HL-60/S4 treated with phorbol 12-myristate 13-acetate at 8.2 ng/mL for 4 days and 3 days (cell line): ENCODE measurements at regions not wholly inside any gene's neighbourhood (a gene's known extent, or its start where the extent isn't known, plus 50 kb on each side); places are given as distances from the start of the nearest gene placed in this dataset.
"Not testable (repeated sequence)": the region's sequence is repeated elsewhere in the genome, so short reads cannot be mapped to it uniquely, and the experiment has no call there.

Experiments
- in situ Hi-C: fragments of 300-500 bp; cut with MboI; formaldehyde crosslinking; loops from 2 replicates; pipeline ENCODE4 v1.15.0; 2022; ENCODE audit warnings: low sequenced_read_pairs

DNA sequence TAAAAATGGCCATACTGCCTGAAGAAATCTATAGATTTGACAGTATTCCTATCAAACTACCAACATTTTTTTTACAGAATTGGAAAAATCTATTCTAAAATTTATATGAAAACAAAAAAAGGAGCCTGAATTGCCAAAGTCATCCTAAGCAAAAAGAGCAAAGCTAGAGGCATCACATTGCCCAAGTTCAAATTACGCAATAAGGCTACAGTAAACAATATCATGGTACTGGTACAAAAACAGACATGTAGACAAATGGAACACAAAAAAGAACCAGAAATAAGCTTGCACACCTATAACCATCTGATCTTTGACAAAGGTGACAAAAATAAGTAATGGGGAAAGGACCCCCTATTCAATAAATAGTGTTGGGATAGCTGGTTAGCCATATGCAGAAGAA is 50.2 kb upstream of the THSD7B start:
- in situ Hi-C loops: no loop called here

DNA sequence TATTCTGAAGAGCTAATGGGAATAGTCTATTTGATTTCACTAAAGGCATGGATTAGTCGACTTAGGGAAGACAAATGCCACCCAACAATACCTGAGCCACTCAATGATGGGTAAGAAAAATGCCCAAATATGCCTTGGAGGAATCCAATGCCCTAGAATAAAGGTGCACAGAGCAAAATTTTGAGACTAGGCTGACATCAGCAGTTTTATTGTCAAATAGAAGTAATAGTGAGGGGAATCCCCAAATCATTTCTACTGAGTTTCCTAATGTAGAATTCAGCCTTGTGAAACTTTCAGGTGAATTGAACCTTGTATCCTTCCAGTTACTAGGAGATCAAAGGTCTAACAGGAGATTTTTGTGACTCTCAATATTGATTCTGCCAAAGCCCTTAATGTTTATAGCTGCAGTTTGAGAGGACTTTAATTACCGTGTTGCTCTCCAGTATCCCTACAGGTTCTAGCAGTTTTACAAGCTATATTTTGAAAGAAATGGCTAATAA is 50.8 kb upstream of the THSD7B start:
- in situ Hi-C loops: no loop called here

DNA sequence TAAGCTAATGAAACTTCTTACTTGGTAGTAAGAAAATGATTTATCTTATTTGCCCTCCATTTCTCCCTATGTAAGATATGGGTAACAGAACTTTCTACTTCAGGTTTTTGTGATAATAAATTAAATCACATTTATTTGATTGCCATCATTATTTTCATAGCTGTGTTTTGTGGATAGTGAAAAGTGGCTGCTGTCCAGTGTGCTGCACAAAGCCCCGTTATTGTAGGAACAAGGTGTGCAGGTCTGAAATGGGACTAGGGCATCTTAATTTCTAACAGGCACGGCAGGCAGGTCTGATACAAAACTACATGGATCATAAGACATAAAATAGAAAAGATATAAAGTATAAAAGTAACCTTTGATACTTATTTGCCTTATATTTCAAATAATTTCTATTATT is 51.6 kb upstream of the THSD7B start:
- in situ Hi-C loops: no loop called here

DNA sequence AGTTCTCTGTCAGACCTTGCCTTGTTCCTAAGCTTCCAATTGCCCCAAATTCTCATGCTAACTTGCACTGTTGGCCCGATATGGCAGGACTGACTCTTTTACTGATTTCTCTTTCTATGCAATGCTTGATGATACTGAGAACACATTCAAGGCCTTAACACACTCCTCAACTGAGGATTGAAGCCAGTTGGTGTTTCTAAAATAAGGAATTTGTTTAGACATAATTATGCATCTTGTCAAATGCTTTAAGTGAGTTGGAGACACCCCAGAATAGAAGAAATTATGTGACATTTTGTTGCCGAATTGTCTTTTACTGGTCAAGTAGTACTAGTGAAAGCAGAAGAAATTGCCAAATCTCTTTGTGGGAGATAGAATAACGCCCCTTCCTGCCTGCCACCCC is 60.0 kb upstream of the THSD7B start:
- in situ Hi-C loops: no loop called here

DNA sequence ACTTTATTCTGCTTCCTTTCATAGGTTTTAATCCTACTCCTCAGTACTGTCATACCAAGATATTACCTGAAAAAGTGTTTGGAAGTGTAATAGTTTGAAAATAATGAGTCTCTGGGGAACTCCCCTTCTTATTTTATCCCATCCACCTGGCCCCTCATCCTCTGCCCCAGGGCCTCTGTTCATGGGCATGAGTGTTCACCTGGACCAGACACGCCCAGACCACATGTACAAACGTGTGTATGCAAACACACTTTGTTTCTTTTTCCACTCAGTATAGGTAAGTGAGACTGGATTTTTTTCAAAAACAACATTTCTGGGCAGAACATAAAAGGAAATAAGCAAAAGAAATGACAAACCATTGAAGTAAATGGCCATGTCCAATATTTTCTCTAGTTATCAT is 62.1 kb upstream of the THSD7B start:
- in situ Hi-C loops: no loop called here

DNA sequence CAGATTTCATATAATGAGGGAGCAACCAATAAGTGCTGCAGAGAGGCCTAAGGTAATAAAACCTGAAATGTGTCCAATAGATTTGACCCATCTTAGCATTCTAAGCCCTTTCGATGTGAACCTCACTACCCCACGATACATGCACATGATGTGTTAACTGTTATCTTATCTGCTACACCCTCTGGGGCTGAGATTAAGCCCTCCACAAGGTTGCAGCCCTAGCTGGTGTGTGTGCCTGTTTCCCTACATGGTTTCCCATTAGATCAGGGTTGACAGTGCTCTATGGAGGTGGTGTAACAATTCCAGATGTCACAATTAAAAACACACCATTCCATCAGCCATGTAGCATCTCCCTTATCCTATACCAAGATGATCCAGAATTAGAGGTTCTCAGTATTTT is 68.9 kb upstream of the THSD7B start:
- in situ Hi-C loops: no loop called here

DNA sequence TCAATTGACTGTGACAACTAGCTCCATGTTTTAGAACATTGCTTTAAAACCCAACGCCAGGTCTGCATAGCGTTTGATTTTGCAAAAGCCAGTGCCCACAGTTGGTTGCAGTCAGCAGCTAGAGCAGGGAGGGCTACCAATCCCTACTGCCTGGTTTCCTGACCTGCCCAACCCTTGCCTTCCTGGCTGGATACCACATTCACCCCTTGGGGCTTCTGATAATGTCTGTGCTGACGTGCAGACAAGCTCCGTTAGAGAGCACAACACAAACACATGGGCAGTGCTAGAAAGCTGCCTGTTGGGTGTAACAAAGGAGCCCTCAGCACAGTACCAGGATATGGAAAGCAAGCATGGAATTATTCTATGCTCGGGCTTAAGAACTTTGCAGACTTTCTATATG is 71.4 kb upstream of the THSD7B start:
- in situ Hi-C loops: no loop called here

DNA sequence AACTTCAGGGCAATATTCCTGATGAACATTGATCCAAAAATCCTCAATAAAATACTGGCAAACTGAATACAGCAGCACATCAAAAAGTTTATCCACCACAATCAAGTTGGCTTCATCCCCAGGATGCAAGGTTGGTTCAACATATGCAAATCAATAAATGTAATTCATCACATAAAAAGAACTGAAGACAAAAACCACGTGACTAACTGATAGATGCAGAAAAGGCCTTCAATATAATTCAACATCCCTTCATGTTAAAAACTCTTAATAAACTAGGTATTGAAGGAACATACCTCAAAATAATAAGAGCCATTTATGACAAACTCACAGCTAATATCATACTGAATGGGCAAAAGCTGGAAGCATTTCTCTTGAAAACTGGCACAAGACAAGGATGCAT is 85.3 kb upstream of the THSD7B start:
- in situ Hi-C loops: not testable (repeated sequence)

DNA sequence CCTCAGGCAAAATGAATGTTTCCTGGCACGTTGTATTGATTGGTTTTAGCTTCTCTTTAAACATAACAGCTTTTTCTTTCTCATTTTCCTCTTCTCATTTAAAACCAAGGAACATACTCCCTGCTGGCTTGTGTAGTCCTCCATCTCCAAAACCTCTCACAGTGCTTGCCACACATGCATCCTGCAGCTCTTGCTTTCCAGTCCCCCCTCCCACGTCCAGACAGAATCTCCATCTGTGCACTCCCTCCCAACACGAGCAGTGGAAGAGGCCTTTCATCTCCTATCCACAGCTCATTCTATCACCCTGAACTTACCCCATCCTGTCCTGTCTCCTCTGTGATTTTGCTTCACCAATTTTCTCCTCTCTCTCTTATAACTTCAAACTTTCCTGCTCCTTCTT is 99.6 kb upstream of the THSD7B start:
- in situ Hi-C loops: no loop called here

DNA sequence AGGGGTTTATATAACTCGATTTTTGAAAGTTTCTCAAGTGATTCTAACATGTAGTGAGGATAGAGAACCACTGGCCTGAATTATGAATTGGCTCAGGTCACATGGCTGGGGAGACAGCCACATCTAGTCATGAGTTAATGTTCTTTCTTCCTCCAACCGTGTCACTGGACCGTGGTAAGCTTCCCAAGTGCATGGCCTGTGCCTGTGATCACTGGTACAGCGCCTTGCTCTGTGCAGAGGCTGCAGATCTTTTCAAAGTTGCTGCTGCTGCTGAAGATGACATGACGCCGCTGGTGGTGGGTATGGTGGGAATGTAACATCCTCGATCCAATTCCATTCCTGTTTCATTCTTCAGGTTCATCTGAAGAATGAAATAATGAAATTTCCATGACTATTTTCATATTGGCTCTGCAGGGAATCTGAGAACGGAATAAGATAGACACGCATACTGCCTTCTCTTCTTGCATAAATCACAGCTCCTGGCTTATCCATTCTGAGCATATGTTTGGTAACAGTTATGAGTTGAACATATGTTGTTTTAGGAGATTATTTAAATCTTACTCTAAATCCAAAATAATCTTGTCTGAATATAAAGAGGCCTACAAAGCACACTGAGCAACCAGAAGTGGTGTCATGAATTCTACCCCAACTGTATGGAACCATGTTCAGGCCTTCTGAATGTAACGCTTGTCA is 100.5 kb upstream of the THSD7B start:
- in situ Hi-C loops: no loop called here

DNA sequence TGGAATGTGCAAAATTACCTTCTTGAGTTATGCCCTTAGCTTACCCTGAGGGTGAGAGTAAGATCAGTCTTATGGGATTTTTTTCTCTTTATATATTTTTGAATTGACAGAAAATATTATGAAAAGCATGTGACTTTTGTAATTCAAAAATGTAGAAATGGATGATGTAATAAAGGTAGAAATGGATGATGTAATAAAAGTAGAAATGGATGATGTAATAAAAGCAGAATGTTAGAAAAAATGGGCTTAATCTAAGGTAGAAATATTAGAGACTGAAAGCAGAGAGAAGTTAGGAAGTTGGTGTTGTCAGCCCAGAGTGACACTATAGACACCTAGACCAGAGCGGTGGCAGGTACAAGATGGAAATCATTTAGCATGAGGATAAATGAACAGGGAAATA is 107.1 kb upstream of the THSD7B start:
- in situ Hi-C loops: no loop called here

DNA sequence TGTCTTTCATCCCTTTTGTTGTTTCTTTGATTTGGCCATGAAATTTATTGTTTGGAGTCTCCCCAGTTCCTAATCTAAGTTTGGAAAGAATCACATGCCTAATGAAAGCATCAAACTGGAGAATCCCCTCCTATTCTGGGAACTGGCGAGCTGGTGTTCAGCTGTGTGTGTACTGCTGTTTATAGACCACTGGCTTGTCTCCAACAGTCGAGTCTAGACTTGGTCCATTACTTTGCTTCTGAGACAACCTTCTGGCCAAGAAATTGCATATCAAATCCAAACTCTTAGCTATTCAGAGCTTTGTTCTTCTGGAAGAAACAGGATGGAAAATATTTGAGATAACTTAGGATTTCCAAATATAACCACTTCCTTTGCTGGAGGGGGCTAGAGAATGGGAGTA is 111.5 kb upstream of the THSD7B start:
- in situ Hi-C loops: no loop called here

DNA sequence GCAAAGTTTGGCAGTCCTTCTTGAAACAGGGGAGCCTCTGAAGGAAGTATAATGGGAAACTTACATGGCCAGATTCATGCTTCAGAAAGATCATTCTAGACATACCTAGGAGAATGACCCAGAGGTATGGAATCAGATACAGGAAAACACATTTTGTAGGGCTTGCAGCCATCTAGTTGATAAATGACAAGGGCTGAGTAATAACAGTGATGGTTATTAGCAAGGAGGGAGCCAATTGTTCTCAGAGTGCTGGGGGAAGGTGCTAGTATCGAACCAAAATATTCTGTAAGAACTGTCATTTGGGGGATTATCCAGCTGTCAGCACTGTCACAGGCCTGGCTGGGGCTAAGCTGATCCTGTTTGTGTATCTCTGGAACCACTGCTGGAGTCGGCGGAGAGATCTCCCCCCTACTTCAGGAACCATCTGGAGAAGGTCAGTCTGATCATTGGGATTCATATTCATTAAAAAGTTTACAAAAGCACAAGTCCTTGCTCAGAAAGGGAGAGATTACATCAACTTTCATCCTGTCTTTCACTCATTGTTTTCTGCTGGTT is 113.8 kb upstream of the THSD7B start:
- in situ Hi-C loops: no loop called here

DNA sequence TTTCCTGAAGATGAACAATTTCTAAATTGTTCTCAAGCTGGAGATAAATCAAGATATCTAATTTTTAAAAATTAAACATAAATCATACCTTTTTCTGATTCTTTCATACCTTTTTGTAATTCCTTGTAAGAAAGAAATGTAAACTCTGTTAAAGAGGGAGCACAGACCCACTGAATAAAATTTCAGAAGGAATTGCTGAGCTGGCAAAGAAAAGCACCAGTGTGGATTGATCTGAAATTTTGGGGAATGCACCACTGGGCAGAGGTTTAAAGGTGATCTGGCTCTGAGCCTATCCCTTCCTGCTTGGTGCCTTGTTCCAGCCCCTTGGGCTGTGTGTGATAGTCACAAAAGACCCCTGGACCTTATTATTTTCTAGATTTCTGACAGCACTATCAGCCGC is 118.3 kb upstream of the THSD7B start:
- in situ Hi-C loops: no loop called here

DNA sequence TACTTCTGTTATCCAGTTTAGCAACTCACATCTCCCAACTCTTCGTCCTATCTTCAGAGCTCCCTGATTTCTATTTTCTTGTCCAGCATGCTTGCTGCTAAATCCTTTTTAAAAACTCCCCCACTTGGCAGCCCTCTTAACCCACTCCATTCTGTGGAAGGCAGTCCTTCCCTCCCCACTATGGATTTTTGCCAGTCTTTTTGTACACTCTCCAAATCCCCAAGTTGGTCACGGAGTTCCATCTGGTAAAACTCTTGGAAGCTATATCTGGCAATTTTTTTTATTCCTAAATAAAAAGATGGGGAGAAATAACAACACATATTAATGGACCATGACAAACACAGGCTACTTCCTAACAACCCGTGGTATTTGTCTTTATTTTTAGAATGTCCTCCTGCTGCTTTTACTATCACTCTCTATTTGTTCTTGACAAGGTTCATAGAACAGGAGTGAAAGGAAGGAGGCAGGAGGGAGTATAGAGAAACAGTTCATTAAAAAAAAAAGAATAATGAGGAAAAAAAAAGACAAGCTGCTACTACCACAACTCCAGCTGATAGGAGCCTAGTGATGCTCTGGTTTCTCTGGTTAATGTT is 120.0 kb upstream of the THSD7B start:
- in situ Hi-C loops: no loop called here

DNA sequence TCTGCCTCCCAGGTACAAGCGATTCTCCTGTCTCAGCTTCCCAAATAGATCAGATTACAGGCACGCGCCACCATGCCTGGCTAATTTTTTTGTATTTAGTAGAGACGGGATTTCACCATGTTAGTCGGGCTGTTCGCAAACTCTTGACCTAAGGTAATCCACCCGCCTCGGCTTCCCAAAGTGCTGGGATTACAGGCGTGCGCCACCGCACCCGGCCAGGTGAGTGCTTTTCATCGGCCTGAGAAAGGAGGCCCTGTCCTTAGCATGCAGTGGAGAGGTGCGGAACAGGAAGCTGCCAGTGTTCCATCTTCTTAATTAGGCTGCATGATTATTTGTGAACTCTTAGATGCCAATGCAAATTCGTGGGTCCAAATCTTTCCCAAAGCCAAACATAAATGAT is 125.7 kb upstream of the THSD7B start:
- in situ Hi-C loops: no loop called here

DNA sequence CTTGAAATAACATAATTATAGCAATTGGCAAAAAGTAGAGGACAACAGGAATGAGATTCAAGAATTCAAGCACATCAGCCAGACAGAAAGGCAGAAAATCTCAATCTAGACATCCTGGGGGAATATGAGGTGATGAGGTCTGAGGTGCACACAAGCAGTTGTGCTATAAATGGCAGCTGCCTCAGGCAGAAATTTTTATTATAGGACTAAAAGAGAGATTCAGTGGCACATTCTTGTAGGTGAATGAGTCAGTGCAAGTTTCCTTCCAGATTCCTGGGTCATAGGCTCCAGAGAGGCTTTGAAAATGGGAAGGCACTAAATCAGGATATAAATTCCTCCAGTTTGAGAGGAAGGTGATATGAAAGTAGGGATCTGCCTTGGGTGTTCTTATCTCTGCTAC is 127.2 kb upstream of the THSD7B start:
- in situ Hi-C loops: no loop called here

DNA sequence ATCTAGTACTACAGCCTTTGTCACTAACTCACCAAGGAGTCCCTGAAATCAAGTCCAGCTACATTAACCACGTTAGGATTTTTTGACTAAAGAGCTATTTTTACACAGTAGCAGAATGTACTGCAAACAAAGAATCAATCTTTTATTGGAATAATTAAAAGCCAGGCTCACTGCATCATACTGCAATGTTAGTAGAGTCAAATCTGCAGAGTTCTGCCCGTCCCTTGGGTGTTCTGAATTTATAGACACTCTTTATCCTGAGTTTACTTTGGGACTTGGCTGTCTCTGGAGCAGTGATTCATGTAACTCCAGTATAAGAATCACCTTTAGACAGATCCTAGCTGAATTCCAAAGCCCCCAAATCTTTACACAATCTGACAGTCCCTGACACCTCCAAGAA is 127.9 kb upstream of the THSD7B start:
- in situ Hi-C loops: no loop called here

DNA sequence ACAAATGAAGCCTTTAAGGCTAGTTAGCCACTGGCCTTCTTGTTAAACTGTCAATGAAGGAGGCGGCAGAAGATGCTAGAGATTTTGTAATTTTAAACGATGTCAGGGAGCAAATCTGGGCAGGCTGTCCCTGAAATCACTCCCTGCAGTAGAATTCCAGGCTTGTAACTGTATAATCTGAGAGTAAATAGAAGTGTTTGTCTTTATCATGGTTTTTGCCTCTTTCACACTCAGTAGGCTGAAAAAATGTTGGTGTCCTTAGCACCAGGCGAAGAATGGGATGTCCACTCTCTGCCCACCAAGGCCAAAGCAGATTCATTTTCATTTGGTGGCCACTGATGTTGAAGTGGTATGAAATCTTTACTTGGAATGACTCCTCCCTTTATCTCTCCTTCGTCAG is 136.9 kb upstream of the THSD7B start:
- in situ Hi-C loops: no loop called here

DNA sequence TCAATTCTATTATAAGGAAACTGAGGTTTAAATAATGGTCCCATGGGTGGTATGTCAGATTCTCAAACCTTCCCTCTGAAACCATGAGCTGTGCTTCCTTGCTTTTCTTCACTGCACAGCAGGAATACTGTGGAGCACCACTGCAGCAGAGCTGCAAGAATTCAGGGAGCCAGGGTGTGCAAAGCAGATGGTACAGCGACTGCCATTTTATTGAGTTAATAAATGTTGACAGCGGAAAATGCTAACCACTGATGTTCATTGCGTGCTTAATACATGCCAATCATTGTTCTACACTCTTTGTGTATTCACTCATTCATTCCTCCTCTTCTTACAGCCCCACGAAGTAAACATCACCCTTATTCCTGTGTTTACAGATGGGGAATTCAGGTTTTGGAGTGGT is 152.2 kb upstream of the THSD7B start:
- in situ Hi-C loops: no loop called here

DNA sequence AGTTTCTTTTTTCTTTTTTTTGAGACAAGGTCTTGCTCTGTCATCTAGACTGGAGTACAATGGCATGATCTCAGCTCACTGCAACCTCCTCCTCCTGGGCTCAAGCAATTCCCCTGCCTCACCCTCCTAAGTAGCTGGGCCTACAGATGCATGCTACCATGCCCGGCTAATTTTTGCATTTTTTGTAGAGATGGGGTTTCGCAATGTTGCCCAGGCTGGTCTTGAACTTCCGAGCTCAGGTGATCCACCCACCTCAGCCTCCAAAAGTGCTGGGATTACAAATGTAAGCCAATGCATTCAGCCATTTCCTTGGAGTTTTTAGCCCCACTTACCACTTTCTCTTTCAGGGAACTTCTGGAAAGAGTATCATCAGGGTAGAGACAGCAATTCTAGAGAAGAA is 153.3 kb upstream of the THSD7B start:
- in situ Hi-C loops: no loop called here

DNA sequence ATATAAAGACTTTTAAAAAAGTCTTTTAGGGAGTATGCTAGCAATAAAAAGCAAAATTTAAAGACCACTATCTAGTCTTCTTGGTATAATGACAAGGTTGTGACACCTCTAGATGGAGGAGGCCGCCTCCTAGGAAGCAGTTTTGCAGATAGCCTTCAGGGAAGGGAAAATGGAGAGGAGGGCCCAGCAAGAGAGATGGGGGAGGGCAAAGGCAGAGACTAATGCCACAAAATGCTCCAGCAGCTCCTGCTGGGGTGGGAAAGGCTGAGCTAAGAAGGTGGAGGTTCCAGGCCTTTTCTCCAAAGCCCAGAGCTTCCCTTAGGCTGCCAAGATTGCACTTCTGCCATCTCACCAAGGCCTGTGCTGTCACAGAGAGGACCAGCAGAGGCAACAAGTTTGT is 153.9 kb upstream of the THSD7B start:
- in situ Hi-C loops: no loop called here
